GM13976 (cell line): ENCODE measurements at regions not wholly inside any gene's neighbourhood (a gene's known extent, or its start where the extent isn't known, plus 50 kb on each side); places are given as distances from the start of the nearest gene placed in this dataset.

Experiments
- DNase-seq: peaks from one replicate; pipeline ENCODE4 v3.0.0; 2012; ENCODE audit warnings: low spot score
- CTCF ChIP-seq: IDR thresholded peaks from 2 replicates; pipeline ENCODE4 v1.5.1; 2012; ENCODE audit warnings: borderline replicate concordance, mild to moderate bottlenecking; ENCODE audit not compliant: insufficient read depth; ENCODE audit errors: extremely low read depth, missing control alignments, control extremely low read depth
- in situ Hi-C: fragments of 300-500 bp; cut with MboI; formaldehyde crosslinking; loops from one replicate; pipeline ENCODE4 v1.12.0; 2022; ENCODE audit warnings: low sequenced_read_pairs, mixed read lengths, inconsistent platforms; ENCODE audit not compliant: unreplicated experiment

- no peak for DNase-seq
- TF ChIP-seq CTCF = no peak
- in situ Hi-C loops = no loop called here
These were observed 443.1 kb upstream of the NFIA start for GRCh38 chr1:60639287-60639686.

GRCh38 chr1:60637651-60638050 lies 444.7 kb upstream of the NFIA start:
- no peak for DNase-seq
- no peak for TF ChIP-seq CTCF
- in situ Hi-C loops = no loop called here

GRCh38 chr1:60636946-60637345 lies 445.4 kb upstream of the NFIA start:
- no peak for TF ChIP-seq CTCF
- in situ Hi-C loops = no loop called here

GRCh38 chr1:60634106-60634505 lies 448.3 kb upstream of the NFIA start:
- no peak for DNase-seq
- no peak for TF ChIP-seq CTCF
- in situ Hi-C loops = no loop called here

More at GRCh38 chr1:60636946-60637345, 445.4 kb upstream of the NFIA start:
- no peak for DNase-seq

- no peak for DNase-seq
- in situ Hi-C loops = no loop called here
- TF ChIP-seq CTCF = no peak
These were observed 459.9 kb upstream of the NFIA start for GRCh38 chr1:60622486-60622885.

- no peak for DNase-seq
- no peak for TF ChIP-seq CTCF
- in situ Hi-C loops = no loop called here
These were observed 461.0 kb upstream of the NFIA start for GRCh38 chr1:60621368-60621851.

GRCh38 chr1:60620087-60620486 lies 462.3 kb upstream of the NFIA start:
- DNase-seq = no peak
- TF ChIP-seq CTCF = no peak
- in situ Hi-C loops = no loop called here
